PC-3 (cell line): ENCODE measurements at regions not wholly inside any gene's neighbourhood (a gene's known extent, or its start where the extent isn't known, plus 50 kb on each side); places are given as distances from the start of the nearest gene placed in this dataset.

Experiments used
- EZH2phosphoT487 ChIP-seq: fragments of 300-600 bp; sonication (generic); IDR thresholded peaks from 2 replicates; pipeline ENCODE4 v1.6.1; 2018; ENCODE audit warnings: mild to moderate bottlenecking, antibody characterized with exemption, low read length, borderline replicate concordance
- TF ChIP-seq, protein P1 (sequence below): fragments of 300-600 bp; sonication (generic); conservative IDR thresholded peaks from 2 replicates; pipeline ENCODE4 v1.5.1; 2017; ENCODE audit warnings: antibody characterized with exemption, low read depth, mild to moderate bottlenecking, low read length

GRCh38 chr15:96089405-96090058 is 241.0 kb upstream of the NR2F2 start:
- TF ChIP-seq, protein P1, sequence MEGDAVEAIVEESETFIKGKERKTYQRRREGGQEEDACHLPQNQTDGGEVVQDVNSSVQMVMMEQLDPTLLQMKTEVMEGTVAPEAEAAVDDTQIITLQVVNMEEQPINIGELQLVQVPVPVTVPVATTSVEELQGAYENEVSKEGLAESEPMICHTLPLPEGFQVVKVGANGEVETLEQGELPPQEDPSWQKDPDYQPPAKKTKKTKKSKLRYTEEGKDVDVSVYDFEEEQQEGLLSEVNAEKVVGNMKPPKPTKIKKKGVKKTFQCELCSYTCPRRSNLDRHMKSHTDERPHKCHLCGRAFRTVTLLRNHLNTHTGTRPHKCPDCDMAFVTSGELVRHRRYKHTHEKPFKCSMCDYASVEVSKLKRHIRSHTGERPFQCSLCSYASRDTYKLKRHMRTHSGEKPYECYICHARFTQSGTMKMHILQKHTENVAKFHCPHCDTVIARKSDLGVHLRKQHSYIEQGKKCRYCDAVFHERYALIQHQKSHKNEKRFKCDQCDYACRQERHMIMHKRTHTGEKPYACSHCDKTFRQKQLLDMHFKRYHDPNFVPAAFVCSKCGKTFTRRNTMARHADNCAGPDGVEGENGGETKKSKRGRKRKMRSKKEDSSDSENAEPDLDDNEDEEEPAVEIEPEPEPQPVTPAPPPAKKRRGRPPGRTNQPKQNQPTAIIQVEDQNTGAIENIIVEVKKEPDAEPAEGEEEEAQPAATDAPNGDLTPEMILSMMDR = no peak
- TF ChIP-seq EZH2phosphoT487 = no peak
